ENCODE measurements at regions not wholly inside any gene's neighbourhood (a gene's known extent, or its start where the extent isn't known, plus 50 kb on each side); places are given as distances from the start of the nearest gene placed in this dataset.

DNA sequence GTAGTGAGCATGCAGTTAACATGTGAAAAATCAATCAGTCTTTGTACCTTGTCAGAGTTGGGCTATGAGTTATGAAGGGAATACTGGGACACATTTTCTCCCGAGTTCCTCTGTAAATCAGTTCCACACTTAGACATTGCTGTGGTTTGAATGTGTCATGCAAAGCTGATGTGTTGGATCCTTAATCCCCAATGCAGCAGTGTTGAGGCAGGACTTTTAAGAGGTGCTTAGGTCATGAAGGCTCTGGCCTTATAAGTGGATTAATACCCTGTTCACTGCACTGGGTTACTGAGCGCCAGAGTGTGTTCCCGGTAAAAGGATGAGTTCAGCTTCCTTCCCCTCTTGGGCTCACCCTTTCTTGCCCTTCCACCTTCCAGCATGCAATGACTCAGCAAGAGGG is 742.1 kb upstream of the TENM4 start:
- peaks cover 6 to 34% (median 25%) of the 10 kb centered on the region in 8 donors for H3K9me3 Mint-ChIP-seq
- no peaks in the 10 kb centered on the region for H3K4me1 Mint-ChIP-seq
- ChIA-PET POLR2A (ENCODE audit: partially characterized antibody) (no interaction called here), CTCF (ENCODE audit: partially characterized antibody) (no interaction called here)
- H3K27ac ChIP-seq (ENCODE audit: low read depth, low read length): no peak overlapping the region
- H3K9me3 ChIP-seq (ENCODE audit: control insufficient read depth in 1 of 2, low read length in 2 of 2): peaks cover 0 to 5% of the 10 kb centered on the region in 2 donors
- DNase-seq: no peak
- H3K36me3 Mint-ChIP-seq: no peaks in the 10 kb centered on the region
- H3K36me3 ChIP-seq (ENCODE audit: insufficient read depth, low read length): no peaks in the 10 kb centered on the region
- H3K27me3 ChIP-seq (ENCODE audit: insufficient read depth, low read length): no peaks in the 10 kb centered on the region
- no peak overlapping the region for H3K4me3 ChIP-seq (ENCODE audit: low read length in 2 of 2)
- H3K27ac Mint-ChIP-seq: no peak overlapping the region
- no peaks in the 10 kb centered on the region for H3K27me3 Mint-ChIP-seq
- H3K4me1 ChIP-seq (ENCODE audit: insufficient read depth, low read length): no peaks in the 10 kb centered on the region
- H3K4me3 Mint-ChIP-seq: no peak overlapping the region
- intact Hi-C loops (cut with micrococcal nuclease): no loop called here

DNA sequence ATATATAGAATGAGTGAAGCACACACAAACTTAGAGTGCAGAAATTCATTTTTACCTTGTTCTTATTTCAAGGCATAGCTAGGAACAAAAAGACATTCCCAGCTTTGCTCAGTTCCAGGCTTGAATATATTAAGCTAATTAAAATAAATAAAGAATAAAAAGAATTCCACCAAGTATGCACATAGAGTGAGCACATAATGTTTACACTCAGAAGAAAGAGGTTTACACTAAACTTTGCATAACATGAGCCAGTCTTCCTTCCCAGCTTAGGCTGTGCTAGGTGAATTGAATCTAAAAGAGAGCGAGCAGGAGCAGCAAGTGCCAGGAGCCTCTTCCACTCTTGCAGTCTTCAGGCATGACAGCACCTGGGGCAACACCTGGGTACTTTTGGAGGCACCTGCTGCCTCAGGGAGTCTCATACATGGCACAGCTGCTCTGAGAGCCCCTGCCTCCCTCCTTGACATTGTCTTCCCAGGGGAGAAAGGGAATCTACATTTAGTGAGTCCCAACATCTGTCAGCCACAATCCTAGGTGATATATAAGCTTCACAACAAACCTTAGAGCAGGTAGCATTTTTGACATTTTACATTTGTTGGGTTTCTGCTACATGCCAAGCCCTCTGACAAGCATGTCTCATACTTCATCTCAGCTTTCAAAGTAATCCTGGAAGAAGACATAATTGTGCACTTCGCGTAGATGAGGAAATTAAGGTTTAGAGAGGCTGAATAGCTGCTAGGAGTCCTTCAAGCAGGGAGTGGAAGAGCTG is 732.7 kb upstream of the TENM4 start:
- Mint-ChIP-seq H3K4me1 (no peaks in the 10 kb centered on the region), H3K27ac (no peak overlapping the region), H3K9me3 (peaks cover 2 to 21% (median 11%) of the 10 kb centered on the region in 8 donors), H3K4me3 (no peak overlapping the region), H3K27me3 (no peaks in the 10 kb centered on the region), H3K36me3 (no peaks in the 10 kb centered on the region)
- Histone ChIP-seq H3K27me3 (ENCODE audit: insufficient read depth, low read length) (no peaks in the 10 kb centered on the region), H3K4me3 (ENCODE audit: low read length in 2 of 2) (no peak overlapping the region), H3K27ac (ENCODE audit: low read depth, low read length) (no peak overlapping the region), H3K9me3 (ENCODE audit: control insufficient read depth in 1 of 2, low read length in 2 of 2) (peaks cover 0 to 4% of the 10 kb centered on the region in 2 donors), H3K4me1 (ENCODE audit: insufficient read depth, low read length) (no peaks in the 10 kb centered on the region), H3K36me3 (ENCODE audit: insufficient read depth, low read length) (no peaks in the 10 kb centered on the region)
- no peak for DNase-seq
- ChIA-PET CTCF (ENCODE audit: partially characterized antibody) (no interaction called here), POLR2A (ENCODE audit: partially characterized antibody) (no interaction called here)
- intact Hi-C loops (cut with micrococcal nuclease): no loop called here

DNA sequence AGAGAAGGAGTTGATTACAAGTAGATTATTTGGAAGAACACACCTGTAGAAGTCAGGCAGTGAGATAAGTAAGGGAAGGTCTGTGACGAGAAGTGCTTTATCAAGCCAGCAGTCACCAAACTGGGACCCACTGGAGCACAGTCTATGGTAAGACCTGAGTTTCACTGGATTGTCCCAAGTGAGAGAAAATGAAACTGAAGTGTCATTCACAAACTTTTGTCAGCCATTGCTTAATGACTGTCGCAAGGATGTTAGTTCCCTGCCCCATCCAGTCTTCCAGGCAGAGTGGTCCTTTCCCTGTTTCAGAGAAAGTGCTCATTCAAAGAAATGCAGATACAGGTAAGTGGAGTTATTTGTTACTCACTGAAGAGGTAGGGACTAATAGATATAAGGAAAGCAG is 728.0 kb upstream of the TENM4 start:
- H3K36me3 Mint-ChIP-seq: no peaks in the 10 kb centered on the region
- POLR2A ChIA-PET (ENCODE audit: partially characterized antibody): no interaction called here
- H3K27me3 Mint-ChIP-seq: no peaks in the 10 kb centered on the region
- peaks cover 0 to 4% of the 10 kb centered on the region in 2 donors for H3K9me3 ChIP-seq (ENCODE audit: control insufficient read depth in 1 of 2, low read length in 2 of 2)
- no peak for DNase-seq
- H3K27me3 ChIP-seq (ENCODE audit: insufficient read depth, low read length): no peaks in the 10 kb centered on the region
- no peak overlapping the region for H3K27ac Mint-ChIP-seq
- peaks cover 4 to 16% (median 10%) of the 10 kb centered on the region in 8 donors for H3K9me3 Mint-ChIP-seq
- H3K4me1 ChIP-seq (ENCODE audit: insufficient read depth, low read length): no peaks in the 10 kb centered on the region
- CTCF ChIA-PET (ENCODE audit: partially characterized antibody): no interaction called here
- H3K36me3 ChIP-seq (ENCODE audit: insufficient read depth, low read length): no peaks in the 10 kb centered on the region
- intact Hi-C loops (cut with micrococcal nuclease): no loop called here
- H3K27ac ChIP-seq (ENCODE audit: low read depth, low read length): no peak overlapping the region
- no peak overlapping the region for H3K4me3 ChIP-seq (ENCODE audit: low read length in 2 of 2)
- no peak overlapping the region for H3K4me3 Mint-ChIP-seq
- H3K4me1 Mint-ChIP-seq: no peaks in the 10 kb centered on the region

- H3K9me3 ChIP-seq (ENCODE audit: control insufficient read depth in 1 of 2, low read length in 2 of 2): peaks cover 0 to 4% of the 10 kb centered on the region in 2 donors
- Mint-ChIP-seq H3K27me3 (no peaks in the 10 kb centered on the region), H3K27ac (no peak overlapping the region), H3K4me1 (no peaks in the 10 kb centered on the region), H3K4me3 (no peak overlapping the region), H3K9me3 (peaks cover 4 to 16% (median 9%) of the 10 kb centered on the region in 8 donors), H3K36me3 (no peaks in the 10 kb centered on the region)
- CTCF ChIA-PET (ENCODE audit: partially characterized antibody): no interaction called here
- no peak overlapping the region for H3K27ac ChIP-seq (ENCODE audit: low read depth, low read length)
- POLR2A ChIA-PET (ENCODE audit: partially characterized antibody): no interaction called here
- no peaks in the 10 kb centered on the region for H3K4me1 ChIP-seq (ENCODE audit: insufficient read depth, low read length)
- intact Hi-C loops (cut with micrococcal nuclease): no loop called here
- H3K36me3 ChIP-seq (ENCODE audit: insufficient read depth, low read length): no peaks in the 10 kb centered on the region
- no peaks in the 10 kb centered on the region for H3K27me3 ChIP-seq (ENCODE audit: insufficient read depth, low read length)
- DNase-seq: no peak
- H3K4me3 ChIP-seq (ENCODE audit: low read length in 2 of 2): no peak overlapping the region
These were observed 726.9 kb upstream of the TENM4 start for GRCh38 chr11:80167766-80168165.

GRCh38 chr11:80165744-80166143 is 724.9 kb upstream of the TENM4 start:
- Mint-ChIP-seq H3K27ac (no peak overlapping the region), H3K9me3 (peaks cover 0 to 11% (median 4%) of the 10 kb centered on the region in 8 donors), H3K36me3 (no peaks in the 10 kb centered on the region), H3K27me3 (no peaks in the 10 kb centered on the region), H3K4me1 (no peaks in the 10 kb centered on the region), H3K4me3 (no peak overlapping the region)
- POLR2A ChIA-PET (ENCODE audit: partially characterized antibody): no interaction called here
- Histone ChIP-seq H3K9me3 (ENCODE audit: control insufficient read depth in 1 of 2, low read length in 2 of 2) (no peaks in the 10 kb centered on the region), H3K27ac (ENCODE audit: low read depth, low read length) (no peak overlapping the region), H3K4me3 (ENCODE audit: low read length in 2 of 2) (no peak overlapping the region), H3K27me3 (ENCODE audit: insufficient read depth, low read length) (no peaks in the 10 kb centered on the region), H3K4me1 (ENCODE audit: insufficient read depth, low read length) (no peaks in the 10 kb centered on the region), H3K36me3 (ENCODE audit: insufficient read depth, low read length) (no peaks in the 10 kb centered on the region)
- intact Hi-C loops (cut with micrococcal nuclease): no loop called here
- DNase-seq: no peak
- CTCF ChIA-PET (ENCODE audit: partially characterized antibody): no interaction called here

DNA sequence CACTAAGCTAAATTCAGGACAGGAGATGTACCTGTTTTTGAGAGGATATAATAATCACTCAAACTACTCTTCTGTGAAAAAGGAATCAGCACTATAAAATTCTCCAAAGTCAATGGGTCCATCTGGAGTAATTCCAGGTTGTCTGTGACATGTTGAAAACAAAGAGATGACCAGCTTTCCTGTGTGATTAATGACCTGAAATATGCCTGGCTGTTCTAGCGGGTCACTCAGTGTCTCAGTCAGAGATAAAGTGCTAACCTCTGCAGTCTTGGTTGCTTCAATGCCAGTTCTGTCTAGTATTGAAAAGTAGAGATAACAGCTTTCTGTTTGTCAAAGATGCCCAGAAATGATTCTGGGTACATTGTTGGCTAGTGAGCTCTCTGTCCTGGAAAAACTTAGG is 722.6 kb upstream of the TENM4 start:
- Histone ChIP-seq H3K27ac (ENCODE audit: low read depth, low read length) (no peak overlapping the region), H3K36me3 (ENCODE audit: insufficient read depth, low read length) (no peaks in the 10 kb centered on the region), H3K4me1 (ENCODE audit: insufficient read depth, low read length) (no peaks in the 10 kb centered on the region), H3K9me3 (ENCODE audit: control insufficient read depth in 1 of 2, low read length in 2 of 2) (no peaks in the 10 kb centered on the region), H3K27me3 (ENCODE audit: insufficient read depth, low read length) (no peaks in the 10 kb centered on the region), H3K4me3 (ENCODE audit: low read length in 2 of 2) (no peak overlapping the region)
- Mint-ChIP-seq H3K4me1 (no peaks in the 10 kb centered on the region), H3K4me3 (no peak overlapping the region), H3K36me3 (no peaks in the 10 kb centered on the region), H3K9me3 (peaks cover 0 to 7% (median 2%) of the 10 kb centered on the region in 8 donors), H3K27ac (no peak overlapping the region), H3K27me3 (no peaks in the 10 kb centered on the region)
- ChIA-PET CTCF (ENCODE audit: partially characterized antibody) (no interaction called here), POLR2A (ENCODE audit: partially characterized antibody) (no interaction called here)
- no peak for DNase-seq
- intact Hi-C loops (cut with micrococcal nuclease): no loop called here

- Mint-ChIP-seq H3K27ac (no peak overlapping the region), H3K9me3 (peaks cover 0 to 10% (median 2%) of the 10 kb centered on the region in 8 donors), H3K36me3 (no peaks in the 10 kb centered on the region), H3K4me1 (no peaks in the 10 kb centered on the region), H3K4me3 (no peak overlapping the region), H3K27me3 (no peaks in the 10 kb centered on the region)
- H3K4me1 ChIP-seq (ENCODE audit: insufficient read depth, low read length): no peaks in the 10 kb centered on the region
- H3K27ac ChIP-seq (ENCODE audit: low read depth, low read length): no peak overlapping the region
- no peaks in the 10 kb centered on the region for H3K9me3 ChIP-seq (ENCODE audit: control insufficient read depth in 1 of 2, low read length in 2 of 2)
- H3K4me3 ChIP-seq (ENCODE audit: low read length in 2 of 2): no peak overlapping the region
- H3K36me3 ChIP-seq (ENCODE audit: insufficient read depth, low read length): no peaks in the 10 kb centered on the region
- POLR2A ChIA-PET (ENCODE audit: partially characterized antibody): no interaction called here
- intact Hi-C loops (cut with micrococcal nuclease): no loop called here
- CTCF ChIA-PET (ENCODE audit: partially characterized antibody): no interaction called here
- no peak for DNase-seq
- no peaks in the 10 kb centered on the region for H3K27me3 ChIP-seq (ENCODE audit: insufficient read depth, low read length)
These were observed 722.2 kb upstream of the TENM4 start for GRCh38 chr11:80163011-80163410.

- Histone ChIP-seq H3K4me1 (ENCODE audit: insufficient read depth, low read length) (no peaks in the 10 kb centered on the region), H3K27ac (ENCODE audit: low read depth, low read length) (no peak overlapping the region), H3K4me3 (ENCODE audit: low read length in 2 of 2) (no peak overlapping the region), H3K9me3 (ENCODE audit: control insufficient read depth in 1 of 2, low read length in 2 of 2) (no peaks in the 10 kb centered on the region), H3K27me3 (ENCODE audit: insufficient read depth, low read length) (no peaks in the 10 kb centered on the region), H3K36me3 (ENCODE audit: insufficient read depth, low read length) (no peaks in the 10 kb centered on the region)
- Mint-ChIP-seq H3K27me3 (no peaks in the 10 kb centered on the region), H3K9me3 (peaks cover 0 to 10% (median 2%) of the 10 kb centered on the region in 8 donors), H3K4me1 (no peaks in the 10 kb centered on the region), H3K36me3 (no peaks in the 10 kb centered on the region), H3K27ac (no peak overlapping the region), H3K4me3 (no peak overlapping the region)
- CTCF ChIA-PET (ENCODE audit: partially characterized antibody): no interaction called here
- POLR2A ChIA-PET (ENCODE audit: partially characterized antibody): no interaction called here
- intact Hi-C loops (cut with micrococcal nuclease): no loop called here
- no peak for DNase-seq
These were observed 721.6 kb upstream of the TENM4 start for GRCh38 chr11:80162387-80162786.

Data from CD4-positive, alpha-beta memory T cell (primary cell).